OCI-LY1 (cell line): ENCODE measurements at regions not wholly inside any gene's neighbourhood (a gene's known extent, or its start where the extent isn't known, plus 50 kb on each side); places are given as distances from the start of the nearest gene placed in this dataset.

ENCODE experiments used
- EZH2 ChIP-seq: fragments of 200-600 bp; sonication (generic), shearing (Covaris generic); IDR thresholded peaks from 2 replicates; pipeline ENCODE4 v1.8.0; 2017; ENCODE audit warnings: borderline replicate concordance, mixed run types, mild to moderate bottlenecking, antibody characterized with exemption, low read length, moderate library complexity, mixed read lengths
- TF ChIP-seq, protein P1 (sequence below): fragments of 200-600 bp; sonication (generic), shearing (Covaris generic); IDR thresholded peaks from 2 replicates; pipeline ENCODE4 v1.5.1; 2017; ENCODE audit warnings: mild to moderate bottlenecking, antibody characterized with exemption, low read length, moderate library complexity, mixed read lengths

DNA sequence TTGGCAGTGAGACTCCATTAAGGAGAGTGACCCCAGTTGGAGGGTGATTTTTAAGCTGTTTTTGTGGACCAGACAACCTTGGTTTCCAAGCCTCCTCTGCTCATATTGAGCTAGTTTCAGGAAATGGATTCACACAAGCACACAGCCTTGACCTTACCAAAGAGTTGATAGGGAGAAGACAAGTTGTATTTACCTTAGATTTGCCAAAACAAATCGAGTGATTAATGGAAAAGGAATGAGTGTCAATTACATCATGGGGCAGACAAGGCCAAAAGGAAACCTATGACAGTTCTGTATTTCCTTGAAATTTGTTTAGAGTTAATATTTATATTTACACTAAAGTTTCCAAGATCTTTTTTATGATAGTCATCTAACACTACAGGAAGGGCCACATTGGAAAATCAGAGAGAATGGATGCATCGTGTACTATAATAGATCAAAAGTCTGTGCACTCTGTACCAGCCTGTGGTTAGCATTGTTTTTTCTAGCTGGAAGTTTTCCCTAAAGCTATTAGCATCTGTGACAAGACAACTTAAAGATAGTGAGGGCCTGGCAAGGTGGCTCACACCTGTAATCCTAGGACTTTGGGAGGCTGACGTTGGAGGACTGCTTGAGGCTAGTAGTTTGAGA, 86.0 kb upstream of the FER start:
- no peak for TF ChIP-seq EZH2
- TF ChIP-seq, protein P1, sequence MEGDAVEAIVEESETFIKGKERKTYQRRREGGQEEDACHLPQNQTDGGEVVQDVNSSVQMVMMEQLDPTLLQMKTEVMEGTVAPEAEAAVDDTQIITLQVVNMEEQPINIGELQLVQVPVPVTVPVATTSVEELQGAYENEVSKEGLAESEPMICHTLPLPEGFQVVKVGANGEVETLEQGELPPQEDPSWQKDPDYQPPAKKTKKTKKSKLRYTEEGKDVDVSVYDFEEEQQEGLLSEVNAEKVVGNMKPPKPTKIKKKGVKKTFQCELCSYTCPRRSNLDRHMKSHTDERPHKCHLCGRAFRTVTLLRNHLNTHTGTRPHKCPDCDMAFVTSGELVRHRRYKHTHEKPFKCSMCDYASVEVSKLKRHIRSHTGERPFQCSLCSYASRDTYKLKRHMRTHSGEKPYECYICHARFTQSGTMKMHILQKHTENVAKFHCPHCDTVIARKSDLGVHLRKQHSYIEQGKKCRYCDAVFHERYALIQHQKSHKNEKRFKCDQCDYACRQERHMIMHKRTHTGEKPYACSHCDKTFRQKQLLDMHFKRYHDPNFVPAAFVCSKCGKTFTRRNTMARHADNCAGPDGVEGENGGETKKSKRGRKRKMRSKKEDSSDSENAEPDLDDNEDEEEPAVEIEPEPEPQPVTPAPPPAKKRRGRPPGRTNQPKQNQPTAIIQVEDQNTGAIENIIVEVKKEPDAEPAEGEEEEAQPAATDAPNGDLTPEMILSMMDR, result no peak
